ENCODE measurements at regions not wholly inside any gene's neighbourhood (a gene's known extent, or its start where the extent isn't known, plus 50 kb on each side); places are given as distances from the start of the nearest gene placed in this dataset.

GRCh38 chr1:167149793-167150491, 56.1 kb downstream of the STYXL2 start:
- Histone ChIP-seq H3K4me2 (ENCODE audit: low read length) (no peak overlapping the region), H3K9ac (ENCODE audit: low read length) (no peak overlapping the region), H3K9me2 (replicated peaks; ENCODE audit: low read length) (no peaks in the 10 kb centered on the region), H3K79me2 (ENCODE audit: low read length) (no peaks in the 10 kb centered on the region), H4K20me1 (ENCODE audit: low read length) (no peaks in the 10 kb centered on the region), H3K27me3 (ENCODE audit: low read length) (no peaks in the 10 kb centered on the region), H3K36me3 (ENCODE audit: low read depth, low read length) (no peaks in the 10 kb centered on the region), H3K9me3 (ENCODE audit: low read length) (no peaks in the 10 kb centered on the region), H3K4me1 (ENCODE audit: insufficient read depth, low read length) (no peaks in the 10 kb centered on the region), H3F3A (ENCODE audit: low read length, unreplicated experiment) (no peaks in the 10 kb centered on the region), H3K4me3 (ENCODE audit: low read length) (no peak overlapping the region), H2AFZ (ENCODE audit: low read length) (no peak overlapping the region), H3K27ac (ENCODE audit: low read length) (no peak overlapping the region)
- intact Hi-C loops (cut with micrococcal nuclease) = no loop called here
- POLR2A ChIA-PET (ENCODE audit: unreplicated experiment) = no interaction called here
- ATAC-seq (no peak), DNase-seq (no peak)
- BruUV-seq (replicated peaks) = no TSS peak
- CTCF ChIA-PET = no interaction called here
- TF ChIP-seq EZH2phosphoT487 (IDR thresholded peaks at IDR 0.05; ENCODE audit: borderline replicate concordance, low read length) (no peak), CTCF (conservative IDR thresholded peaks at IDR 0.05; ENCODE audit: low read depth, low read length) (no peak), EZH2 (IDR thresholded peaks at IDR 0.05; ENCODE audit: low read length, unreplicated experiment) (no peak)

- CTCF ChIA-PET = no interaction called here
- H3K27ac ChIP-seq (ENCODE audit: low read length) = no peak overlapping the region
- no peak overlapping the region for H3K4me3 ChIP-seq (ENCODE audit: low read length)
- no peak overlapping the region for H2AFZ ChIP-seq (ENCODE audit: low read length)
- H3K27me3 ChIP-seq (ENCODE audit: low read length) = no peaks in the 10 kb centered on the region
- POLR2A ChIA-PET (ENCODE audit: unreplicated experiment) = no interaction called here
- H4K20me1 ChIP-seq (ENCODE audit: low read length) = no peaks in the 10 kb centered on the region
- ATAC-seq = no peak
- H3K4me1 ChIP-seq (ENCODE audit: insufficient read depth, low read length) = no peaks in the 10 kb centered on the region
- H3K9me2 ChIP-seq (replicated peaks; ENCODE audit: low read length) = no peaks in the 10 kb centered on the region
- H3K79me2 ChIP-seq (ENCODE audit: low read length) = no peaks in the 10 kb centered on the region
- no peak for TF ChIP-seq EZH2 (IDR thresholded peaks at IDR 0.05; ENCODE audit: low read length, unreplicated experiment)
- TF ChIP-seq CTCF (conservative IDR thresholded peaks at IDR 0.05; ENCODE audit: low read depth, low read length) = no peak
- no peak for TF ChIP-seq EZH2phosphoT487 (IDR thresholded peaks at IDR 0.05; ENCODE audit: borderline replicate concordance, low read length)
- H3K9me3 ChIP-seq (ENCODE audit: low read length) = no peaks in the 10 kb centered on the region
- intact Hi-C loops (cut with micrococcal nuclease) = no loop called here
- no peak overlapping the region for H3K9ac ChIP-seq (ENCODE audit: low read length)
- H3K36me3 ChIP-seq (ENCODE audit: low read depth, low read length) = no peaks in the 10 kb centered on the region
- BruUV-seq (replicated peaks) = no TSS peak
- H3F3A ChIP-seq (ENCODE audit: low read length, unreplicated experiment) = no peaks in the 10 kb centered on the region
- no peak overlapping the region for H3K4me2 ChIP-seq (ENCODE audit: low read length)
- no peak for DNase-seq
These were observed 56.6 kb downstream of the STYXL2 start for GRCh38 chr1:167150492-167150833.

GRCh38 chr1:167152192-167152876, 58.5 kb downstream of the STYXL2 start:
- DNase-seq = no peak
- Histone ChIP-seq H3K79me2 (ENCODE audit: low read length) (no peaks in the 10 kb centered on the region), H3K4me1 (ENCODE audit: insufficient read depth, low read length) (peaks cover 3% of the 10 kb centered on the region; the same call in 1 of the 2 replicates), H3K9me3 (ENCODE audit: low read length) (no peaks in the 10 kb centered on the region), H3K9ac (ENCODE audit: low read length) (no peak overlapping the region), H4K20me1 (ENCODE audit: low read length) (no peaks in the 10 kb centered on the region), H3K36me3 (ENCODE audit: low read depth, low read length) (no peaks in the 10 kb centered on the region), H3K27ac (ENCODE audit: low read length) (no peak overlapping the region), H3K4me3 (ENCODE audit: low read length) (no peak overlapping the region), H3K27me3 (ENCODE audit: low read length) (no peaks in the 10 kb centered on the region), H3K4me2 (ENCODE audit: low read length) (no peak overlapping the region), H3K9me2 (replicated peaks; ENCODE audit: low read length) (no peaks in the 10 kb centered on the region), H2AFZ (ENCODE audit: low read length) (no peak overlapping the region), H3F3A (ENCODE audit: low read length, unreplicated experiment) (no peaks in the 10 kb centered on the region)
- ChIA-PET POLR2A (ENCODE audit: unreplicated experiment) (no interaction called here), CTCF (no interaction called here)
- no TSS peak for BruUV-seq (replicated peaks)
- no peak for ATAC-seq
- intact Hi-C loops (cut with micrococcal nuclease) = no loop called here
- TF ChIP-seq CTCF (conservative IDR thresholded peaks at IDR 0.05; ENCODE audit: low read depth, low read length) (no peak), EZH2 (IDR thresholded peaks at IDR 0.05; ENCODE audit: low read length, unreplicated experiment) (no peak), EZH2phosphoT487 (IDR thresholded peaks at IDR 0.05; ENCODE audit: borderline replicate concordance, low read length) (no peak)
